ENCODE measurements at regions not wholly inside any gene's neighbourhood (a gene's known extent, or its start where the extent isn't known, plus 50 kb on each side); places are given as distances from the start of the nearest gene placed in this dataset.

GRCh38 chr9:85208666-85209065, 533.1 kb downstream of the AGTPBP1 start:
- TF ChIP-seq CTCF (IDR thresholded peaks at IDR 0.05; ENCODE audit: low read depth, low read length, missing control alignments): no peak
- no peak overlapping the region for H3K4me3 ChIP-seq (replicated peaks; ENCODE audit: low read depth, low read length)
- no peak for DNase-seq (ENCODE audit: extremely low read depth, low read depth)

- H3K4me3 ChIP-seq (replicated peaks; ENCODE audit: low read depth, low read length): no peak overlapping the region
- no peak for TF ChIP-seq CTCF (IDR thresholded peaks at IDR 0.05; ENCODE audit: low read depth, low read length, missing control alignments)
- DNase-seq (ENCODE audit: extremely low read depth, low read depth): no peak
These were observed 534.6 kb downstream of the NTRK2 start for GRCh38 chr9:85204176-85204575.

GRCh38 chr9:85202596-85202995, 533.1 kb downstream of the NTRK2 start:
- TF ChIP-seq CTCF (IDR thresholded peaks at IDR 0.05; ENCODE audit: low read depth, low read length, missing control alignments): no peak
- no peak overlapping the region for H3K4me3 ChIP-seq (replicated peaks; ENCODE audit: low read depth, low read length)
- DNase-seq (ENCODE audit: extremely low read depth, low read depth): no peak

GRCh38 chr9:85200726-85201404, 531.3 kb downstream of the NTRK2 start:
- no peak for TF ChIP-seq CTCF (IDR thresholded peaks at IDR 0.05; ENCODE audit: low read depth, low read length, missing control alignments)
- no peak for DNase-seq (ENCODE audit: extremely low read depth, low read depth)
- no peak overlapping the region for H3K4me3 ChIP-seq (replicated peaks; ENCODE audit: low read depth, low read length)

- DNase-seq (ENCODE audit: extremely low read depth, low read depth): no peak
- no peak overlapping the region for H3K4me3 ChIP-seq (replicated peaks; ENCODE audit: low read depth, low read length)
- no peak for TF ChIP-seq CTCF (IDR thresholded peaks at IDR 0.05; ENCODE audit: low read depth, low read length, missing control alignments)
These were observed 530.5 kb downstream of the NTRK2 start for GRCh38 chr9:85199866-85200495.

GRCh38 chr9:85192750-85193149, 523.2 kb downstream of the NTRK2 start:
- no peak for TF ChIP-seq CTCF (IDR thresholded peaks at IDR 0.05; ENCODE audit: low read depth, low read length, missing control alignments)
- no peak overlapping the region for H3K4me3 ChIP-seq (replicated peaks; ENCODE audit: low read depth, low read length)
- no peak for DNase-seq (ENCODE audit: extremely low read depth, low read depth)

Data from HFF-Myc (cell line).